Sigmoid colon (tissue), 6 donors: ENCODE measurements at regions not wholly inside any gene's neighbourhood (a gene's known extent, or its start where the extent isn't known, plus 50 kb on each side); places are given as distances from the start of the nearest gene placed in this dataset.

Source experiments
- DNase-seq: peaks from one replicate; pipeline ENCODE4 v3.0.0-alpha.2; 2019
- H3K27ac ChIP-seq, 4 donors: fragments of 200-600 bp; sonication (generic); one replicate each; pipeline ENCODE4 v1.5.1; 2016 to 2019; ENCODE audit warnings: mild to moderate bottlenecking in 1 of 4
- H3K27me3 ChIP-seq, 3 donors: fragments of 200-600 bp; sonication (generic); one replicate each; pipeline ENCODE4 v1.5.1; 2019; ENCODE audit warnings: mild to moderate bottlenecking in 1 of 3
- H3K36me3 ChIP-seq, 4 donors: fragments of 200-600 bp; sonication (generic); one replicate each; pipeline ENCODE4 v1.5.1; 2016 to 2019
- H3K4me1 ChIP-seq, 4 donors: fragments of 200-600 bp; sonication (generic); one replicate each; pipeline ENCODE4 v1.5.1; 2017 to 2019
- H3K4me3 ChIP-seq, 4 donors: fragments of 200-600 bp; sonication (generic); one replicate each; pipeline ENCODE4 v1.5.1; 2017 to 2019; ENCODE audit warnings: mild to moderate bottlenecking in 2 of 4, moderate library complexity in 1 of 4
- H3K9me3 ChIP-seq, 4 donors: fragments of 200-600 bp in 3 of 4; sonication (generic) in 3 of 4; one replicate each; pipeline versions ENCODE4 v1.5.1 to v1.6.1; 2013 to 2019
- CTCF ChIP-seq, 4 experiments: fragments of 450-650 bp in 3 of 4; fragments of 200-600 bp in 1 of 4; IDR thresholded peaks; one replicate each; pipeline ENCODE4 v1.5.1; 2016 to 2019; ENCODE audit warnings: antibody characterized with exemption in 4 of 4, mild to moderate bottlenecking in 3 of 4, moderate library complexity in 2 of 4
- EP300 ChIP-seq, 4 donors: sonication (generic); formaldehyde crosslinking; IDR thresholded peaks; one replicate each; pipeline ENCODE4 v1.6.1; 2017; ENCODE audit warnings: antibody characterized with exemption in 4 of 4
- POLR2A ChIP-seq, 2 donors: fragments of 450-650 bp; IDR thresholded peaks; one replicate each; pipeline ENCODE4 v1.6.1; 2016; ENCODE audit warnings: antibody characterized with exemption in 2 of 2, mild to moderate bottlenecking in 2 of 2, moderate library complexity in 2 of 2
- POLR2AphosphoS5 ChIP-seq, 4 donors: sonication (generic); formaldehyde crosslinking; IDR thresholded peaks; one replicate each; pipeline ENCODE4 v1.6.1; 2017; ENCODE audit warnings: antibody characterized with exemption in 4 of 4
- WGBS, 2 donors: extraction: QIAGEN DNeasy Blood & Tissue Kit; methylation state at CpG; one replicate each; pipeline ENCODE4 v1.1.7; 2013; 5-methylcytosine and 5-hydroxymethylcytosine counted together
- intact Hi-C: fragments of 100-400 bp; cut with DNase I; formaldehyde crosslinking; loops from one replicate; pipeline ENCODE4 v1.15.1; 2023
- donor health status: healthy with polysubstance abuse.
- donor health status: healthy.

GRCh38 chr7:63072806-63073205 lies 925.8 kb upstream of the ZNF722 start:
- Histone ChIP-seq H3K27me3 (no peaks in the 10 kb centered on the region), H3K4me3 (no peak overlapping the region), H3K36me3 (no peaks in the 10 kb centered on the region), H3K9me3 (peaks cover 0 to 4% (median 0%) of the 10 kb centered on the region in 4 donors), H3K4me1 (no peaks in the 10 kb centered on the region), H3K27ac (no peak overlapping the region)
- 52 to 57% methylated on average over 5 of the region's 5 CpGs for WGBS, 2 donors
- no peak for TF ChIP-seq POLR2AphosphoS5 (IDR thresholded peaks at IDR 0.05)
- TF ChIP-seq EP300 (IDR thresholded peaks at IDR 0.05): no peak
- TF ChIP-seq CTCF (IDR thresholded peaks at IDR 0.05): no peak
- TF ChIP-seq POLR2A (IDR thresholded peaks at IDR 0.05): no peak
- intact Hi-C loops: no loop called here
- DNase-seq: no peak

- no peak overlapping the region for H3K27ac ChIP-seq
- H3K36me3 ChIP-seq: no peaks in the 10 kb centered on the region
- intact Hi-C loops: no loop called here
- H3K4me1 ChIP-seq: no peaks in the 10 kb centered on the region
- peaks cover 0 to 4% (median 0%) of the 10 kb centered on the region in 4 donors for H3K9me3 ChIP-seq
- WGBS, 2 donors: 90 to 94% methylated on average over 2 of the region's 2 CpGs
- DNase-seq: no peak
- no peak for TF ChIP-seq CTCF (IDR thresholded peaks at IDR 0.05)
- no peak for TF ChIP-seq POLR2A (IDR thresholded peaks at IDR 0.05)
- TF ChIP-seq EP300 (IDR thresholded peaks at IDR 0.05): no peak
- no peak for TF ChIP-seq POLR2AphosphoS5 (IDR thresholded peaks at IDR 0.05)
- H3K4me3 ChIP-seq: no peak overlapping the region
- no peaks in the 10 kb centered on the region for H3K27me3 ChIP-seq
Measured at GRCh38 chr7:63073286-63073685, 925.4 kb upstream of the ZNF722 start.

- Histone ChIP-seq H3K4me1 (no peaks in the 10 kb centered on the region), H3K9me3 (peaks cover 0 to 4% (median 1%) of the 10 kb centered on the region in 4 donors), H3K36me3 (no peaks in the 10 kb centered on the region), H3K27ac (no peak overlapping the region), H3K4me3 (no peak overlapping the region), H3K27me3 (no peaks in the 10 kb centered on the region)
- 60 to 70% methylated on average over 1 of the region's 1 CpG for WGBS, 2 donors
- TF ChIP-seq POLR2A (IDR thresholded peaks at IDR 0.05): no peak
- no peak for TF ChIP-seq EP300 (IDR thresholded peaks at IDR 0.05)
- intact Hi-C loops: no loop called here
- DNase-seq: no peak
Measured at GRCh38 chr7:63073736-63074135, 924.9 kb upstream of the ZNF722 start.

- no peak for TF ChIP-seq POLR2AphosphoS5 (IDR thresholded peaks at IDR 0.05)
- TF ChIP-seq CTCF (IDR thresholded peaks at IDR 0.05): no peak
- TF ChIP-seq POLR2A (IDR thresholded peaks at IDR 0.05): no peak
- no peak for TF ChIP-seq EP300 (IDR thresholded peaks at IDR 0.05)
- Histone ChIP-seq H3K9me3 (peaks cover 0 to 9% (median 1%) of the 10 kb centered on the region in 4 donors), H3K27me3 (no peaks in the 10 kb centered on the region), H3K4me3 (no peak overlapping the region), H3K4me1 (no peaks in the 10 kb centered on the region), H3K27ac (no peak overlapping the region), H3K36me3 (no peaks in the 10 kb centered on the region)
- intact Hi-C loops: no loop called here
- WGBS, 2 donors: 31 to 46% methylated on average over 4 of the region's 4 CpGs
- DNase-seq: no peak
Measured at GRCh38 chr7:63077841-63078240, 920.8 kb upstream of the ZNF722 start.

GRCh38 chr7:63080406-63080805 lies 918.2 kb upstream of the ZNF722 start:
- no peak for DNase-seq
- H3K27ac ChIP-seq: no peak overlapping the region
- WGBS, 2 donors: 7 to 16% methylated on average over 2 of the region's 2 CpGs
- no peaks in the 10 kb centered on the region for H3K36me3 ChIP-seq
- H3K27me3 ChIP-seq: no peaks in the 10 kb centered on the region
- H3K4me3 ChIP-seq: no peak overlapping the region
- peaks cover 0 to 13% (median 1%) of the 10 kb centered on the region in 4 donors for H3K9me3 ChIP-seq
- TF ChIP-seq POLR2A (IDR thresholded peaks at IDR 0.05) (no peak), POLR2AphosphoS5 (IDR thresholded peaks at IDR 0.05) (no peak), CTCF (IDR thresholded peaks at IDR 0.05) (no peak), EP300 (IDR thresholded peaks at IDR 0.05) (no peak)
- intact Hi-C loops: no loop called here
- no peaks in the 10 kb centered on the region for H3K4me1 ChIP-seq
